GM18517 (cell line): ENCODE measurements at regions not wholly inside any gene's neighbourhood (a gene's known extent, or its start where the extent isn't known, plus 50 kb on each side); places are given as distances from the start of the nearest gene placed in this dataset.
"Not testable (repeated sequence)": the region's sequence is repeated elsewhere in the genome, so short reads cannot be mapped to it uniquely, and the experiment has no call there.

Experiments used
- ATAC-seq: cut with Tn5 transposase; IDR thresholded peaks from one replicate; pipeline ENCODE4 v1.9.1; 2021; ENCODE audit warnings: mild to moderate bottlenecking, moderate library complexity; ENCODE audit not compliant: unreplicated experiment

DNA sequence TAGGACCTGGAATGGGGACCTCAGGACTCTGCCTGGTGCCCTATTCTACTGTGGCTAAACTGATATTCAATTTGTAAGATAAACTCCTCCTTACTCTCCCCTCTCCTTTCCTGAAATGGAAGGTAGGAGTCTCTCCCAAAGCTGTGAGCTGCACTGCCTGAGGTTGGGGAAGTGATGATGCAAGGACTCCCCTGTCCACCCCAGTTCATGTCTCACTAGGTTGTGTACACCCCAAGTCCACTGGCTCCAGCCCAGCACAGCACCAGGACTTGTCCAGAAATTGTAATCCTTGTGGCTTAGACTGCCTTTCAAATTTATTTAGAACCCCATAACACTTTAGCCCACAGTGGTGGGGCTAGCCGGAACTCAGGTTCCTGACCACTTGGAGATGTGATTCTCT lies 247.2 kb upstream of the CTBP2 start:
- ATAC-seq = no peak

GRCh38 chr10:125407000-125407502 lies 246.7 kb upstream of the CTBP2 start:
- no peak for ATAC-seq

GRCh38 chr10:125404902-125405301 lies 244.5 kb upstream of the CTBP2 start:
- ATAC-seq = not testable (repeated sequence)

DNA sequence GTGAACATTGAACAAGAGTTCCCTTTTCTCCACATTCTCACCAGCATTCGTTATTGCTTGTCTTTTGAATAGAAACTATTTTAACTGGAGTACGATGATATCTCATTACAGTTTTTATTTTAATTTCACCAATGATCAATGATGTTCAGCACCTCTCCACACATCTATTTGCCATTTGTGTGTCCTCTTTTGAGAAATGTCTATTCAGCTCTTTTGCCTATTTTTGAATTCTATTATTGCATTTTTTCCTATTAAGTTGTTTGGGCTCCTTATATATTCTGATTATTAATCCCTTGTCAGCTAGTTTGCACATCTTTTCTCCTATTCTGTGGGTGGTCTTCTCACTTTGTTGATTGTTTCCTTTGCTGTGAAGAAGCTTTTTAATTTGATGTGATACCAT lies 241.1 kb upstream of the CTBP2 start:
- no peak for ATAC-seq

- ATAC-seq = no peak
These were observed 238.9 kb upstream of the CTBP2 start for GRCh38 chr10:125399289-125399688.

DNA sequence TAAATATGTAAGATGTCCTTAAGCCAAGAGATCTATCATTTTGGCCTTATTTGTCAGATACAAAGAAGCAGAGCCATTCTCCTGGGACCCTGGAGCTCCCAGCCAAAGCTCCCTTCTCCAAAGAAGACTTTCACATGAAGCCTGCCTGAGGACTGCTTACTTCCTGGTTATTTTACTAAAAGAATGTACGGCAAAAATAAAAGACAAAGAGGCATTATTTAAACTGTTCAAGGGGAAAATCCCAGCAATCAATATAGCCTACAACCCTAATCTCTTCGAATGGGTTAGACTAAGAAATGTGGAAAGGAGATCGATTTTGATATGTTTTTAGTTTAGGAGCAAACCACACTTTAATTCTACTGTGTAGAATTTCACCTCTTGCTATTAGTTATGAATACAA lies 237.9 kb upstream of the CTBP2 start:
- no peak for ATAC-seq

- no peak for ATAC-seq
These were observed 237.2 kb upstream of the CTBP2 start for GRCh38 chr10:125397608-125398007.

DNA sequence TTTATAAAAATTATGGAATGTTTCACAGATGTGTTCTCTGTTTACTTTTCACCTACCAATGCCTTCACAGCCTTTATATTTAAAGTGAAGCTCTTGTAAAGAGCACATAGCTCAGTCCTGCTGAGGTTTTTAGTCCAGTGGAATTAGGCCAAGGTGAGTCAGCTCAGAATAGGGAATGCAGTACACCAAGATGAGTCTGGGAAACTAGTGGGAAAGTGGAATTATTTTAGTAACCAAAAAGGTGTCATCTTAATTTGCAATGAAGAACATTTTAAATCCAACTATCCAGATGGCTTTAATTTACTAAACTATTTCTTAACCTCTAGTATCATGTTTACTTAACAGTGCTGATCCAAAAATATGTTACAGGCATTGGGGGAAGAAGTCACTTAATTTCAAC lies 236.3 kb upstream of the CTBP2 start:
- no peak for ATAC-seq

- ATAC-seq = no peak
These were observed 232.2 kb upstream of the CTBP2 start for GRCh38 chr10:125392609-125393008.

DNA sequence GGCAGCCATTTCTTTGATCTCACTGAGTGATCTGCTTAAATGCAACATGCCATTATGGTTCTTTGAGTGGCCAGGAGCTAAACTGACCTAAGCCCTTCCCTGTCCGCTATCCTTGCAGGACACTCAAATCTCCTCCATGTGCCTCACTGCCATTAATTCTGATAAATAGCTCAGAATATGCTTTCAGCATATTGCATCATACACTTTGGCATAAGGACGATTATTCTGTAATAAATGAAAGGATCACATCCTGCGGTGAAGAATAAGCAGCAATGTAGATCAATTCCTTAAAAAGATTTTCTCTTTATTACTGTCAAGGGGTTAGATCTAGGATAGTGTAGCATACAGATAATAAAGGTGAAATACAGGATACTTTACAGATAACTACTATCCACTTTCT lies 231.8 kb upstream of the CTBP2 start:
- ATAC-seq = no peak

- ATAC-seq = no peak
These were observed 229.3 kb upstream of the CTBP2 start for GRCh38 chr10:125389648-125390047.

DNA sequence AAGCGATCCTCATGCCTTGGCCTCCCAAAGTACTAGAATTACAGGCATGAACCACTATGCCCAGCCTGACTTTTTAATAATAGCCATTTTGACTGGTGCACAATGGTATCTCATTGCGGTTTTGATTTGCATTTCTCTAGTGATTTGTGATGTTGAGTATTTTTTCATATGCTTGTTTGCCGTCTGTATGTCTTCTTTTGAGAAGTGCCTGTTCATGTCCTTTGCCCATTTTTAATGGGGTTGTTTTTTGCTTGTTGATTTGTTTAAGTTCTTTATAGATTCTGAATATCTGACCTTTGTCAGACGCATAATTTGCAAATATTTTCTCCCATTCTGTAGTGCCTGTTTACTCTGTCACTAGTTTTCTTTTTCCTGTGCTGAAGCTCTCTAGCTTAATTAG lies 219.2 kb upstream of the CTBP2 start:
- no peak for ATAC-seq

DNA sequence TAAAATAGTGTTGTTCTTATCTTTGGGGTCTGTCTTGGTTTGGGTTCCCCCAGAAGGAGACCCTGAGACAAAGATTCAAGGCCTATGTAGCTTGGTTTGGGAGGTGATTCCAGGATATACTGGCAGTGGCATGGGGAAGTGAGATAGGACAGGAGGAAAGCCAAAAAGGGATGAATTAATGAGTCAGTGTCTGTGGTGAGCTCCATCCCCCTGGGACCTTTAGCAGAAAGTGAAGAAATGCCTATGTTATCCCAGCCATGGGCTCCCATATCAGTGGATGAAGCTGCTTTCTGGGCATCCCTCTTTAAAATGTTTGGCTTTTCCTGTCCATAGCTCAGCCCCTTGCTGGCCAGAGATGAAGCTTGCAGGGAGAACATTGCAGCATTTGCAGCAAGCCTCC lies 217.0 kb upstream of the CTBP2 start:
- no peak for ATAC-seq

- ATAC-seq = no peak
These were observed 214.8 kb upstream of the CTBP2 start for GRCh38 chr10:125375210-125375609.

GRCh38 chr10:125373546-125373945 lies 213.2 kb upstream of the CTBP2 start:
- ATAC-seq = no peak

- ATAC-seq = no peak
These were observed 210.2 kb upstream of the CTBP2 start for GRCh38 chr10:125370578-125370977.

- ATAC-seq = no peak
These were observed 209.3 kb upstream of the CTBP2 start for GRCh38 chr10:125369382-125370326.

DNA sequence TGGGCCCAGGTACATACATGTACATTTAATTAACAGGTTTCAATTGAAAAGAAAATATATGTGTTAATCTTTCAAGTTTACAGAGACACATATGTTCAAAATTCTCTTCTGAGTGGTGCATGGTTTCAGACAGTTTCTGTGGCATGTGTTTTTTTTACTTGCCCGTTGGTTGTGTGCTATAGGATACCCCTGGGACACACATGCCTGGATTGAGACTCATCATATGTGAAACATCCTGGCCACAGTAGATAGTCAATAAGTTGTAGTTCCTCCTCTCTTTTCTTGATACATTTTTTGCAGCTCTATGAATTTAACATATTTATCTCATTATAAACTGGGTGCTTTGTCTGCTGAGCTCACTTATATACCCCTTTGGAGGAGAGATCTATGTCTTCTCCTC lies 207.8 kb upstream of the CTBP2 start:
- no peak for ATAC-seq

DNA sequence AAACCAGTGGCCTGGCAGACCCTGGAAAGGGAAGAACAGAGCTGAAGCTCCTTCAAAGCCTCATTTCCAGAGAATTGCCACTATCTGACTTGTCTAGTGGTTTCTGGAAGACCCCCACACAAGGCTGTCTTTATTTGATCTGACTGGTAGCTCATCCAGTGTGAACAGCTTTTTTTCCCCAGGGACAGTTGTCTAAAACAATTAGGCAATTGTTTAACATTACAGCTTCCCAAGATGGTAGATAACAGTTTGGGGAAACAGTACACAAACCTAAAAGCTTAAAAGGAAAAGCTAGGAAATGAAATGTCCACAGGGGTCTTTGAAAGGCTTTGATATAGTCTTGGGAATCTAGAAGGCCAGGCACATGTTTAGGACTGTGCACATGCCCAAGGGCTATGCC lies 203.4 kb upstream of the CTBP2 start:
- ATAC-seq = no peak

GRCh38 chr10:125362950-125363349 lies 202.6 kb upstream of the CTBP2 start:
- ATAC-seq = no peak

DNA sequence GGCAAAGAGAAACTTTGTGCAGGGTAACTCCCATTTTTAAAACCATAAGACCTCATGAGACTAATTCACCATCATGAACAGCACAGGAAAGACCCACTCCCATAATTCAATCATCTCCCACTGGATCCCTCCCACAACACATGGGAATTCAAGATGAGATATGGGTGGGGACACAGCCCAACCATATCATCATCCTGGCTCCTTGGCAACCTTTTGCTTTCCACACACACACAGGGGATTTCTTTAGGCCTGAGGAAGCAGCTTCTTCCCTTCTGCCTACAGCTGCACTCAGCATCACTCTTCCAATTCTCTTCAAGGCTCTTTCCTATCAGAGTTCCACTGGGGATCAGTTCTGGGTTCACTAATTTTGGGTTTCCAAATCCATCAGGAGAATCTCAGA lies 199.0 kb upstream of the CTBP2 start:
- ATAC-seq = no peak

DNA sequence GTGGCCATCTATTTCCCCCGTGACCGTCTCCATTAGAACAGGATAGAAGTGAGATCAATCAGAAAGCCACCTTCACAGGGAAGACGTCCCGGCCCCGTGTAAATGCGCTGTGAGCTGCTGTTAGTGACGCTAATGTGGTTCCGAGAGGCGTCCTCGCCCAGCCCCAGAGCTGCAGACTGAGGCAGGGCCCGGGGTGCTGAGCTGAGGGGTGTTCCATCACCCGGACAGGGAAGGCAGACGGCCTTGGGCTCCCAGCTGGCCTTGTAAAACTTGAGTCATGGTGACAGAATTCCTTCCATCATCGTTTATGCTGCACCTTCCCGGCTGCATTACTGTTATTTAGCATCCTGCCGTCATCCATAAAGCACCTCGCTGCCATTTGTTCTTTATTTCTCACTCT lies 195.3 kb upstream of the CTBP2 start:
- no peak for ATAC-seq

GRCh38 chr10:125350519-125350918 lies 190.2 kb upstream of the CTBP2 start:
- ATAC-seq = no peak
